GM18499 (cell line): ENCODE measurements at regions not wholly inside any gene's neighbourhood (a gene's known extent, or its start where the extent isn't known, plus 50 kb on each side); places are given as distances from the start of the nearest gene placed in this dataset.
"Not testable (repeated sequence)": the region's sequence is repeated elsewhere in the genome, so short reads cannot be mapped to it uniquely, and the experiment has no call there.

Experiments used
- ATAC-seq: cut with Tn5 transposase; IDR thresholded peaks from one replicate; pipeline ENCODE4 v1.9.1; 2021; ENCODE audit warnings: moderate number of reproducible peaks; ENCODE audit not compliant: insufficient read depth, unreplicated experiment

DNA sequence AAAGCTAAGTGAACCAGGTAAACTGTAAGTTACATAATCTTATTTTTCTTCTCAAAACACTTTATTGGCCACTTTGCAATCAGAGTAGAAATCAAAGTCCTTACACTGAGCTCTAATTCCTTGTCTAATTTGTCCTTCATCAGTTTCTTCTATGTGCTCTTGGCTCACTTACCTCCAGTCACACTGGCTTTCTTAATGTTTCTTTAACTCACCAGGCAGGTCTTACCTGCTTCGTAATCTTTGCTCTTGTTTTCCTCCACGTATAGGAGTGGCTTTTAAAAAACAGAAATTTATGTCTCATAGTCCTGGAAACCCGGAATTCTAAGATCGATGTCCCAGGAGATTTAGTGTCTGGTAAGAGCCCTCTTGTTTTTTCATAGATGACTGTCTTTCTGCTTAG, 1462.1 kb downstream of the FSTL5 start:
- ATAC-seq = no peak

DNA sequence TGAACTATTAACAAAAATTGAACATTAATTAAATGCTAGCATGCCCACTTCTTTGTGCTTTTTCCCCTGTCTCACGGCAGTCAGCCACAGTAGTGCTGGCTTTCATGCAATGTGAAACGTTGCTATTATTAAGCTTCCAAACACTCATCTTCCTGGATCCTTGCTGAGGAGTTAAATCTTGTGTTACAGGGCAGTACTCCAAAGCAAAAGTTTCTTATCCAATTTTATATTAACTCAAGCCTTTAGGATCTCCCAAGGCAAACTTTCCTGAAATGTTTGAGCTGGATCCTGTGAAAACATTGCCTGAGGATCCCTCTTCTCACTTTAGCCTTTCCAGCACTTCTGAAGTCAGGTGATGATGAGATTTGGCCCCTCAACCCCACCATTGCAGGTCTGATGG, 1454.8 kb downstream of the FSTL5 start:
- ATAC-seq = no peak

DNA sequence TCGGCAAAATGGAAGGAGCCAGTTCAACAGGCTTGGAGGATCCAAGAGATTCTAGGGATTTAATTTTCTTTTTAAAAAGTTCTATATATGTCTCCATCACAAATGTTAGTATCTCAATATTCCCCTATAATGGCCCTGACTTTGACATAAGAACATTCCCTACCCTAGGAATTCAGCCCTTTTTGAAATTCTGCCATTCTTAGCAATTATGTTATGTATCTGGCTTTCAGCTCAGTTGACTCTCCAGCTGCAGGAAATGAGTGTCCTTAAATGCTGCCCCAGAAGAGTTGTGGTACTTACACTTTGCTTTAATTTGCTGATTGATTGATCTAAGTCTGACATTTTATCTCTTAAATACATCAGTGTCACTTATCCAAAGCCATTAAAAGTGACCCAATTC, 1454.3 kb downstream of the FSTL5 start:
- ATAC-seq = no peak

DNA sequence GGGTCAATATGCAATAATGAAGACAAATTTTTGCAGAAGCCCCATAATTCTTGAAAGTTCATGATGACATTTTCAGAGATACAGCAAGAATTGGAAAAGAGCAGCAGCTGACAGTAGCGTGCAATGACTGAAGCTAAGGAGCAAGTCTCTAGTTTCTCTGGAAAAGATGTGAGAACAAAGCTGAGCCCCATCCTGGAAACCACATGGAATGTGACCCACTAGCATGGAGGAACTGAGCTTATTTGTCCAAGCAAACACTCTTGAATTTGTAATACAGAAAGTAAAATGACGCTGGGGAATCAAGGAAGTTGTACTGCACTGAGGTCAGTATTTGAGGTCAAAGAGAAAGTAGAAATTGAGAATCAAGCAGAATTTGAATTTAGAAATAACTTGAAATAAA, 1447.2 kb downstream of the FSTL5 start:
- no peak for ATAC-seq

DNA sequence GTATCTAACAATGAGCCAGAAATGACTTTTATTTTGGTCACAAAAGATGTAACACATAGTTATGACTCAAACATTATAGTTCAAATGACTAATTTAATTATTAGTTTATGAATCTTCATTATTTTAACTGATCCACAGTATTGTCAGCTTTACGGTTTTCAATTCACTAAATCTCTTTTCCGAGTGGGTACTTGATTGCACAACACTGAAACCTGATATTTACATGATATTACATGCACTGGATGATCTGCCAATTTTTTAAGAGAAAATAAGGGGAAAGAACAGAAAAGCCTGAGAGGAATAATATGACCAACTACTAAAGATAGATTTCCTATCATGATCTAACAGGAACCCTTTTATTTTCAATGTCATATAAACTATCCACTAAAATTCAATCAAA, 1446.0 kb downstream of the FSTL5 start:
- no peak for ATAC-seq

DNA sequence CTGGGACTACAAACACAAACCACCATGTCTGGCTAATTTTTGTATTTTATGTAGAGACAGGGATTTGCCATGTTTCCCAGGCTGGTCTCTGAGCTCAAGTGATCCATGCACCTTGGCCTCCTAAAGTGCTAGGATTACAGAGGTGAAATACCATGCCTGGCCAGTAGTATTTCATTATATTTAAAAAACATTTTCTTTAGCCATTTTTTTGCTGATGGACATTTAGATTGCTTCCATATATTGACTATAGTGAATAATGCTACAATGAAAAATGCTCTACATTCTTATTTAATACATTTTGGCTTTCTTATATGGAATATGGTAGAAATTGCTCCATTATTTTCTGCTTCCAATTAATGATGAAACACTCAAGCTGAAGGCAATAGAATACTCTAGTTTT, 1439.7 kb downstream of the FSTL5 start:
- no peak for ATAC-seq

DNA sequence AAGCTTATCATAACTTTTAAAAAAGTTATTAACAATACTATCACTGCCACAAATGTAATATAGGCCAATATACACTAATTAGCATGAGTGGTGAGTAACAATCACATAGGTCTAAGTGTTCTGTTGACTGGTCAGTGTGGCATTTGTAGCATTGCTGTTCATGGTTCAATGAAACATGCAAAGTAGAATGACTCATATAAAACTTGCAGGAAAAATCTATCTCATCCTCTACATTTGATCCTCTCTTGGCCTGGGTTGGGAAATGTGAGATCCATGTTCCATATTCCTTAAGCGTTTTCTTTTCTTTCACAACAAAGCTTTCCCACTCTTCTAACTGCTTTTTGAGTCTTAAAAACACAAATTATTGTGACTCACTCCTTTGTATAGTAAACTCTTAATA, 1418.7 kb downstream of the FSTL5 start:
- ATAC-seq = no peak

DNA sequence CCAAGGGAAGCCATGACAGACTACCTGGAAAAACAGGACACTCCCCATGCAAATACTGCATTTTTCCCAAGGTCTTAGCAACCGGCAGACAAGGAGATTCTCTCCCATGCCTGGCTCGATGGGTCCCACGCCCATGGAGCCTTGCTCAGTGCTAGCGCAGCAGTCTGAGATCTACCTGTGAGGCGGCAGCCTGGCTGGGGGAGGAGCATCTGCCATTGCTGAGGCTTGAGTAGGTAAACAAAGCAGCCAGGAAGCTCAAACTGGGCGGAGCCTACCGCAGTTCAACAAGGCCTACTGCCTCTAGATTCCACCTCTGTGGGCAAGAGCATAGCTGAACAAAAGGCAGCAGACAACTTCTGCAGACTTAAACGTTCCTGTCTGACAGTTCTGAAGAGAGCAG, 1417.2 kb downstream of the FSTL5 start:
- ATAC-seq = not testable (repeated sequence)

DNA sequence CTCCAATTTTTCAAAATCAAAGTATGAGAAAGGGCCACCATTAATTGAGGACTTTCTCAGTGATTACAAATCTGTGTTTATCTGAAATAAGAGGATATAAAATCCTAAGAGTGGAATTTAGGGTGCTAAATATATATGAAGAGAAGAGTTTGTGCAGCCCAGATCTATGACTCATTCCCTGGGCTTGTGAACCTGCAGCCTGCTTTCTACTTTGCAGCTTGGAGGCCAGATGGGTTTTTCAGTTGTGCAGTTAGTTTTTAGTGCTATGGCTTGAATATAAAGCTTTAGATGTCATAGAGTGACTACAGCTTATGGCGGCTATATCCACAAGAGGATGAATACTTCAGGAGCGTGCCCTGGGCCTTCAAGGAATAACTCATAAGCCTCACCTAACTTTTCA, 1391.1 kb downstream of the FSTL5 start:
- ATAC-seq = no peak

DNA sequence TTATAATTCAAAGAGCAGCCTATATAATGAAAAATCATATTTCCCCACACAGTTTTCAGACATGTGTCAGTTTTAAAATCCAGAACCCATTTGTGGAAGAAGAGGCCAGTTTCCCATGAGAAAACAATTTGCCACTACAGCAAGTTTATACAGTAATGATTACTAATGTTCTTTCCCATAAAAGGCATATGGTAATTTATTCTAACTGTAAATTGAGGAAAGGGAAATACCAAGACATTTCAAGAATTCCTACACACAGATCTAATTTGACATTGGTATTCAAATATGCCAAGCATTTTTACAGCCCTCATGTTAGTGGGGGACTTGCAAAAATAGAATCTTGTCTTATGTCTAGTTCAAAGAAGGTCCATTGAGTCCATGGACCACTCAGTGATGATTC, 1368.6 kb downstream of the FSTL5 start:
- ATAC-seq = no peak

DNA sequence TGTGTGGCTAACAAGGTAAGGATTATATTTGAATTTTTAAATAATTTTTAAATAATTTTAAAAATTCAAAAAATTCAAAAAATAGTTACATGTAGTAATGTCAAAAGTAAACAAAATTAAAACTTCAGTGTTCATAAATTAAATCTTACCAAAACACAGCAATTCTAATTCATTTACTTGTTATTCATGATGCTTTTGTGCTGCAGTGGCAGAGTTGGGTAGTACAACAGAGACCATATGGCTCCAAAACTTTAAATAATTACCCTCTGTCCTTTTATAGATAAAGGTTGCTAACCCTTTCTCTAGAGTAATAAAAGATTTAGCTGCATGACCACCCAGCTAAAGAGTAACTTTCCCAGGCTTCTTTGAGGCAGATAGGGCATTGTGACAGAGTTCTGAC, 1355.6 kb downstream of the FSTL5 start:
- no peak for ATAC-seq

DNA sequence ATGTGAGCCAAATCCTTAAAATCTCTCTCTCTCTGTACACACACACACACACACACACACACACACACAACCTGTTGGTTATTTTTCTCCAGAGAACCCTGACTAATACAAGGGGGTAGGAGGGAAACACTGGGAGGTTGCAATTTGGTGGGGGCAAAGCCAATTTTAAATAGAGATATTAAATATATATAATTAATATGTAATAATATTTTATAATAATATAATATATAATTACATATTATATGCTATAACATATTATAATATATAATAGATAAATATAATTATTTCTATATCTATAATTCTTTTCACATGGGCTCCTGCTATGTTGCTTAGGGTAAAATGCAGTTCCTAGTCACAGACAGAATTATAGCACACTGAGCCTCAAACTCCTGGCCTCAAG, 1354.2 kb downstream of the FSTL5 start:
- no peak for ATAC-seq

DNA sequence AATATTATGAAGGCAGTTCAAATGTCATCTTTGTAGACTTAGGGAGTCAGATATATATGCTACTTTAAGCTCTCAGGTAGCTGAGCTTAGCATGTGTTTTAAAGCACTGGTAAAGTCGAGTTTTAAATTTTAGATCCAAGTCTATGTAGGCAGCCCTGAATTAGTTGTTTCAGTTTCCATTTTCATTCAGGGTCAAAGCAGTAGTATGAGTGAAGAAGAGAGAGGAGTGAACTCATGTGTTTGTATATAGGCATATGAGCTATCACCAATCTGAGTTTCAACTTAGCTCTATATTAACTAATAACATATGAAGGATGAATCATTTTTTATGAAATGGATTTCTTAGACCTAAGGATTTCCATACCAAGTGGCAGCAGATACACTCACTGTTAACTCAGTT, 1353.4 kb downstream of the FSTL5 start:
- no peak for ATAC-seq

DNA sequence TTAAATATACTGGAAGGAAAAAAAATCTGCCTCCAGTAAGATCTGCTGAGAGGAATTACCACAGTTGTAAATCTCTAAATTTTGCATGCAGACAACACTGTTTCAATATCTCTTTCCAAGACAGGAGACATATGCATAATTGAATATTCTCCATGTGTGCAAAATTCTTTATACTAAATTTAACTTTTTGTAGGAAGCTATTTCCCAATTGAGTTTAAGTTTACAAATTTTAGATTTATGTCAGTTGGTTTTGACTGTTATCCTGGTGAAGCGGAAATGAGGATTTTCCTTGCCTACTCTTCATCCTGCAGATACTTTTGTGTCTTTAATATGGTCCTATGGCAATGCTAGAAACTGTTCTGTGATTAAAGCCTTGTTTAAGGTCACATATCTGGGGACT, 1352.9 kb downstream of the FSTL5 start:
- no peak for ATAC-seq

DNA sequence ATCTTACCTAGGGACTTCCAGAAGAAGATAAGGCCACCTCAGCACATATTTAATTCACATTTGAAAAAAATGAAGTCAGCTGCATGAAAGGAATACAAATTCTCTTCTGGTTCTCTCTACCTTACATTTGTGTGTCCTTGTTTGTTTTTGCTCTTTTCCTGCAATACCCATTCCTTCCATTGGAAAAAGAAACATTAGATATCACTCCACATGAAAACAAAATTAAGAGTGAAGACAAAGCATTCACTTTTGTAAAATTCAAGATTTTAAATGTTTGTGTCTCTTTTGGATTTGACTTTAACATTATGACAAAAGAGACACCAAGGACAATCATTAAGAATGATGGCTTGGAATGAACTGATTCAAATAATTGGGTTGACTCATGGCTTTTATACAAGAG, 1351.8 kb downstream of the FSTL5 start:
- ATAC-seq = no peak

DNA sequence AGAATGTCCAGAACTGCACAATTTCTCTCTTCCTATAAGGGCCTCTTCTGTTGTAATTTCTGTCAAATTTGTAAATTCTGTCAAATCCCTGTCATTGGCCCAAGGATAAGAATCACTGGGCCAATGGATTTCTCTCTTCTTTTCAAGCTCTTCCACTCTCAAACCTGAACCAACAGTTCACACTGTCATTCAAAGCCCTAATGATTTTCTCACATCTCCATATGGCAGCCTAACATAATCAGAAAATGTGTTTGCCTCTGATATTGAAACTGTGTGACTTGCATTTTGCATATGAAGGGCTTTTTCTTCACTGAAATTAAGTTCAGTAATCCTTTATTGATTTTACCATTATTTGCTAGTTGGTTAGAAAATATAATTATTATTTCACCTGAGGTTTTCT, 1349.1 kb downstream of the FSTL5 start:
- ATAC-seq = no peak

DNA sequence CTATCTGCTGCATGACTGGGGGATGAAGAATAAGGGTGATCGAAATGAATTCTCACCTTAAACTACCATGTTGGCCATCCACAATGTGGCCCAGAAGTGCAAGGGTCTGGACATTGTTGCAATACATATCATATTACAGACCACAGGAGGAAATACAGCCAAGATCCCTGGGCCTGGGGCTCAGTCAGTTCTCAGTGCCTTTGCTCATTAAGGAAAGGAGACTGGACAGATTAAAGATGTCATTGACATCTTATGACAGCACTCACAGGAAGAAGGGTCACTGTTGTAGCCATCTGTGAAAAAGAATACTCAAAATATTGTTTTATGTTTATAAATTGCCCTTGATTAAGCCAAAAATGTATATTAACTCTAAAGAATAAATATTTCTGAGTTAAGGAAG, 1345.2 kb downstream of the FSTL5 start:
- no peak for ATAC-seq

DNA sequence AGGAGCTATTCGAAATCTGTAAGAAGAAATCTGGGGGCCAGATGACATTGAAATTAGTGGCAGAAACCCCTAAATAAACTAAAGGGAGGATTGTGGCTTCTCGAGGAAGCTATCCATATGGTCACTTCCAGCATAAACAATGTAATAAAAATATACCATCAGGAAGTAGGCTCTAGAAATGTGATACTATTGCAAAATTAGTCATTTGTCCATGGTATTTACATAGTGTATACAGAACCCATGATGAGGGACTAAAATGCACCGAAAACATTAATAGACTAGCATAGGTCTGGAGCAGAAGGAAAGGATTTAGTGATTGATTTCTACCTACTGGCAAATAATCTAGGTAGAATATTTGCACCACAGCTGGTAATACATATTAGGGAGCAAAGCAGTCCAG, 1344.0 kb downstream of the FSTL5 start:
- no peak for ATAC-seq

DNA sequence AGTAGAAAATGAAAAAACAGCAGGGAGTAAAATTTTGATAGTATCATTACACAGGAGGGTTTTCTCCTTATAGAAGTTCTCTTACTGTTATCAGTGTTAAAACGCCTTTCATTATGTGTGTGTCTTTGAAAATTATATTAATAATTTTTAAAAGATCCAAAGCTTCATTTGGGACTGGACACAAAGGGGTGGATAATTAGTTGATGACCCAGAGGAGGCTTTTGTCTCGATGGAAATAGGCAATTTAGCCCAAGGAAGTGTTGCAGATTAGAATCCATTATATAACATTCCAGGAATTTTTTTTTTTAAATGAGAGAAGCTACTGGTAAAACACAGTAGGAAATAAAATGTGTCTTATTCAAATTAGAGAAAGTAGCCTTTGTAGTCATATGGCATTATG, 1339.3 kb downstream of the FSTL5 start:
- ATAC-seq = no peak

DNA sequence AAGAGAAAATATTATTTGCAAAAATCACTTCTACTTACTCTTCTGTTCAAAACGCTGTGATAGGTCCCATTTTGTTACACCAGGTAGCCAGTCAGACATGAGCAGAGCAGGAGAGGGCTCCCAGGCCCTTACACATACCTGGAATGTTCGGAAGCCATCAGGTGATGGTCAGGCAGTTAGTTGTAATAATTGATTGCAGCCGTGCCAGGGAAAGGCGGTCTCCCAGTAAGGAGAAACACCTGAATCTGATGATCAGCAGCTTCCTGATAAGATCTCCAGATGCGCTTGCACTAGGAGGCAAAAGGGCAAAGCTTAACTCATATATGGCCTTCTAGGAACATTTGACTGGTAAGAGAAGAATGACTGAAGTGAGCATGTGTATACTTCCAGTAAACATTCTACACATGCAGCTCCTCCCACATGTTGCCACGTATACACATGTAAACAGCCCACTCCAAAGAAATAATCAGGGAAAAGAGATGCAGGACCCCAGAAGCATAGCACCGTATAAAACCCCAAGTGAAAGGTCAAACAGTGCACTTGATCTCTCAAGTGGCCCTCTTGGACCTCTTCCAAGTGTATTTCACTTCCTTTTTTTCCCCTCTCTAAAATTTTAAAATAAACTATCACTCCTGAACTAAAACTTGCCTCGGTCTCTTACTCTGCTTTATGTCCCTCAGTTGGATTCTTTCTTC, 1338.0 kb downstream of the FSTL5 start:
- ATAC-seq = no peak

DNA sequence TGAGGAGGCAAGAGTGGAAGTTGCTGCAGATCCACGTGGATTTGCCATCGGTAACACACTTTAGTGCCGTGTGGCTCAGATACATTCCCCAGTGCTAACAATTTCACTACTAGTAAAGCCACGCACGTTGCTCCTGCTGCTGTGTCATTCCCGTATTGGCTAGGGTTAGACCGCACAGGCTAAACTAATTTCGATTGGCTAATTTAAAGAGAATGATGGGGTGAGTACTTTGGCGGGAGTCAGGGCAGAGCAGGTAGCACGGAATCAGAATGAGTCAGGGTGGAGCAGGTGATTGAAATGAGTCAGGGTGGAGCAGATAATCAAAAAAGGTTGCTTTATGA, 1337.5 kb downstream of the FSTL5 start:
- no peak for ATAC-seq

DNA sequence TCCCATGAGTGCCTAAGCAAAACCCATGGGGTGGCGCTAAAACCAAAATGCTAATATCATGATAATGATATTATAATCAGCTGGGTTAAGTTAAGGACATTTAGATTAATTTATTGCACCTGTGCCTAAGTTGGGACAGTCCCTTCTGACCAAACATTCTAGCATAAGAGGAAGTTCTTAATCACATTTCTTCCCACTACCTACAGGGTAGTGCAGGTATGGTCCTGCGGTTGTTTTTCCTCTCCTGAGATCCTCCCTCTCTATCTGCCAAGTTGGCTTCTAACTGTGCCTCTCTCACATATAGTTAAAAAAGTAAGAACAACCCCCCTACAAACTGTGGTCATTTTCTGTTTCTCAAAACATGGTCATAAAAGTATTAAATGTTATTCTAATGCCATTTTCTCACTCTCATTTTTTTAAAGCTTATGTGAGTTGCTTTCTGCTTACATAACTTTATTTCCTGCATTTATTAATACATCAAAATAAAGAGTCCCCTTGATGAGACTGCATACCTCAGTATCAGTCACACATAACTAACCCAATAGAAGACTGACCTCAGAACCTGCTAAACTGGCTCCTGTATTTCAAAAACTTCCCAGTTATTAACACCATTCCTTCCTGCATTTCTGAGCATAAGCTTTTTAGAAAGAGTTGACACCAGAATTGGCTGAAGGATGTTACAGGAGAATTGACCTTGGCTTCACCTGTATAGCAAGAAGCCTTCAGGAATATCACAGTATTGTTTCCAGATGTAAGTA, 1332.5 kb downstream of the FSTL5 start:
- no peak for ATAC-seq
